Bronchial epithelial cell (primary cell): ENCODE measurements at regions not wholly inside any gene's neighbourhood (a gene's known extent, or its start where the extent isn't known, plus 50 kb on each side); places are given as distances from the start of the nearest gene placed in this dataset.
A peak's percentile ranks its signal among the peaks of the same experiment; 100 is the strongest.

Source experiments
- DNase-seq: peaks from one replicate; pipeline ENCODE4 v3.0.0-alpha.2; 2010; ENCODE audit warnings: low read depth
- FAIRE-seq: peaks from 2 replicates; lab custom pipeline; 2011; peaks lifted over from hg19 to GRCh38; lab: Jason Lieb, UNC
- H3K27me3 ChIP-seq: 2 replicates; pipeline ENCODE4 v1.5.1; 2011; ENCODE audit warnings: low read length; ENCODE audit not compliant: control insufficient read depth, insufficient read depth
- H3K36me3 ChIP-seq: 2 replicates; pipeline ENCODE4 v1.5.1; 2011; ENCODE audit warnings: low read length; ENCODE audit not compliant: control insufficient read depth, insufficient read depth
- H3K4me3 ChIP-seq: 2 replicates; pipeline ENCODE4 v1.5.1; 2011; ENCODE audit warnings: mild to moderate bottlenecking, low read depth, low read length, control low read depth
- CTCF ChIP-seq: IDR thresholded peaks from 2 replicates; pipeline ENCODE4 v1.5.1; 2011; ENCODE audit warnings: mild to moderate bottlenecking, moderate library complexity, low read length, control low read depth, inconsistent platforms; ENCODE audit not compliant: insufficient read depth, severe bottlenecking

GRCh38 chr4:110950731-110951130 lies 327.9 kb upstream of the PITX2 start:
- Histone ChIP-seq H3K4me3 (no peak overlapping the region), H3K27me3 (no peaks in the 10 kb centered on the region), H3K36me3 (no peaks in the 10 kb centered on the region)
- no peak for TF ChIP-seq CTCF
- FAIRE-seq (no peak), DNase-seq (no peak)

- no peaks in the 10 kb centered on the region for H3K36me3 ChIP-seq
- FAIRE-seq (no peak), DNase-seq (no peak)
- H3K4me3 ChIP-seq, result no peak overlapping the region
- no peaks in the 10 kb centered on the region for H3K27me3 ChIP-seq
- no peak for TF ChIP-seq CTCF
These were observed 330.3 kb upstream of the PITX2 start for GRCh38 chr4:110953191-110953590.

GRCh38 chr4:110953898-110954297 lies 331.0 kb upstream of the PITX2 start:
- H3K4me3 ChIP-seq, result no peak overlapping the region
- no peaks in the 10 kb centered on the region for H3K36me3 ChIP-seq
- no peak for DNase-seq
- no peaks in the 10 kb centered on the region for H3K27me3 ChIP-seq
- no peak for FAIRE-seq
- TF ChIP-seq CTCF, result no peak

- Histone ChIP-seq H3K36me3 (no peaks in the 10 kb centered on the region), H3K27me3 (no peaks in the 10 kb centered on the region), H3K4me3 (no peak overlapping the region)
- no peak for TF ChIP-seq CTCF
- DNase-seq (no peak), FAIRE-seq (no peak)
These were observed 332.9 kb upstream of the PITX2 start for GRCh38 chr4:110955748-110956147.

GRCh38 chr4:110959041-110959643 lies 336.3 kb upstream of the PITX2 start:
- TF ChIP-seq CTCF, result no peak
- FAIRE-seq, result no peak
- H3K27me3 ChIP-seq, result no peaks in the 10 kb centered on the region

GRCh38 chr4:110961066-110961465 lies 338.2 kb upstream of the PITX2 start:
- no peak overlapping the region for H3K4me3 ChIP-seq
- FAIRE-seq (no peak), DNase-seq (no peak)
- no peaks in the 10 kb centered on the region for H3K27me3 ChIP-seq
- H3K36me3 ChIP-seq, result no peaks in the 10 kb centered on the region
- TF ChIP-seq CTCF, result no peak

More at GRCh38 chr4:110959041-110959643, 336.3 kb upstream of the PITX2 start:
- Histone ChIP-seq H3K36me3 (no peaks in the 10 kb centered on the region), H3K4me3 (no peak overlapping the region)
- peak; percentile 27 for DNase-seq
